ENCODE measurements at regions not wholly inside any gene's neighbourhood (a gene's known extent, or its start where the extent isn't known, plus 50 kb on each side); places are given as distances from the start of the nearest gene placed in this dataset.

- Mint-ChIP-seq H3K4me3 (no peak overlapping the region), H3K27ac (no peak overlapping the region), H3K36me3 (no peaks in the 10 kb centered on the region), H3K9me3 (no peaks in the 10 kb centered on the region), H3K4me1 (no peaks in the 10 kb centered on the region)
- DNase-seq (ENCODE audit: low spot score in 2 of 2), result no peak
- no peak for ATAC-seq
Measured at GRCh38 chr17:68812876-68813584, 142.2 kb downstream of the ABCA8 start.

DNA sequence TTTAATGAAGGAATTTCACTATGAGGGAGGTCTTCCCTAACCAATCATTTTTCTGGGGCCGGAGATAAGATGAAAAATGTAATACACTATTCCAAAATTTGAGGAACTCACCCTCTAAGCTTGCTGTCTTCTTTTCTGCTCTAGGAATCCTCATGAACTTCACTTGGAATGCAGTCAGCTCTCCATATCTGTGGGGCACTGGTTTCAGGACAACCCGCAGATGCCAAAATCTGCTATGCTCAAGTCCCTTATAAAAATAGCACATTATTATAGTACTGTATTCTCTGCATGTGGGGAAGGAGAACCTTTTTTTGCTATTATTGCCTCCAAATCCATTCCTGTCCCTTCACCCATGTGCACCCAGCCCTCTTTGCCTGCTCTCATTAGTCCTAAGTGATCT is 146.0 kb downstream of the ABCA8 start:
- DNase-seq (ENCODE audit: low spot score in 2 of 2) (no peak), ATAC-seq (no peak)
- H3K4me1 Mint-ChIP-seq, result no peaks in the 10 kb centered on the region
- no peak overlapping the region for H3K4me3 Mint-ChIP-seq
- no peak overlapping the region for H3K27ac Mint-ChIP-seq
- H3K9me3 Mint-ChIP-seq, result no peaks in the 10 kb centered on the region
- no peaks in the 10 kb centered on the region for H3K36me3 Mint-ChIP-seq

GRCh38 chr17:68807998-68808772 is 147.0 kb downstream of the ABCA8 start:
- no peaks in the 10 kb centered on the region for H3K4me1 Mint-ChIP-seq
- no peaks in the 10 kb centered on the region for H3K9me3 Mint-ChIP-seq
- DNase-seq (ENCODE audit: low spot score in 2 of 2) (no peak), ATAC-seq (no peak)
- no peak overlapping the region for H3K27ac Mint-ChIP-seq
- H3K36me3 Mint-ChIP-seq, result no peaks in the 10 kb centered on the region
- H3K4me3 Mint-ChIP-seq, result no peak overlapping the region

DNA sequence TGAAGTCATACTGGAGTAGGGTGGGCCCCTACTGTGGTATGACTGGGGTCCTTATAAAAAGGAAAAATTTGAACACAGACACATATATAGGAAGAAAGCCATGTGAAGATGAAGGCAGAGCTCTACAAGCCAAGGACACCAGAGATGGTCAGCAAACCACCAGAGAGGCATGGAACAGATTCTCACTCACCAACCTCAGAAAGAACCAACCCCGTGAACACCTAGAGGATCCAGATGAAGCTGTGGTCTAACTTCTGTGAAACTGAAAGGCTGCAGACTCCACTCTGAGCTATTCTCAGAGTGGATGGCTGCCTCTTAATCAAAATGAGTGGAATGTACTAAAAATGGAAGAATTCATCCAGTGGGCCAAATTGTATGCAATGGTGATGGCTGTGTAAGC is 149.6 kb downstream of the ABCA8 start:
- no peak for ATAC-seq
- H3K36me3 Mint-ChIP-seq, result no peaks in the 10 kb centered on the region
- no peak overlapping the region for H3K27ac Mint-ChIP-seq
- no peak overlapping the region for H3K4me3 Mint-ChIP-seq
- no peak for DNase-seq (ENCODE audit: low spot score in 2 of 2)
- H3K4me1 Mint-ChIP-seq, result no peaks in the 10 kb centered on the region
- H3K9me3 Mint-ChIP-seq, result no peaks in the 10 kb centered on the region

DNA sequence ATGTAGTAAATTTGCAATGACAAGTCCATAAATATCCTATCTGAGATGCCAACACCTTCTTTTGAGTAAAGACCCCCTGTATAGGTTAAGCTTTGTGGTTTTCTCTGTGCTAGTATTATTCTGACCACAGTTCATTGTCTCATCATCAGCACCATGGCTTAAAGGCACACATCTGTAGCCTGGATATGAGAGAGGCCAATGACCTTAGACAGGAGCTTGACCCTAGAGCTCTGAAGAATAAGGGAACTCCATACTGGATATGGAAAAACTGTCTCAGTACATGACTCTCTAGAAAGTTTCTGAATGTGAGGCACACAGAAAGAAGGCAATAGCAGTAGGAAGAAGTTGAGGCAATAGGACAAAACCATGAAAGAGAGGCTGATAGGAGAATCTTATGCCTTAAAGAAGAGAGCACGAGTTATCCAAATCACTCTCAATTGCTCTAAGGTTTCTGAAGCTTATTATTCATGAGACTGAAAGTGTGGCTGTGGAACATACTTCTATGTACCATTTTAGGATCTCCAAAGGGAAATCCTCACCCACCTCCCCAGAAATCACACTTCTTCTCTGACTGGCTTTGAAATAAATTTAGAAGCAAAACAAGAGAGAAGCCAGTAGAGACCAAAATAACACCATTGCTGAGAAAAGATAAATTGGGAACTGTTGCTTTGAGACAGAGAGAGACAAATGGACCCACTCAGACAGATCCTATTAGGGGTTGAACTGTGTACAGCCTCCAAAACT is 150.2 kb downstream of the ABCA8 start:
- no peaks in the 10 kb centered on the region for H3K9me3 Mint-ChIP-seq
- ATAC-seq (no peak), DNase-seq (ENCODE audit: low spot score in 2 of 2) (no peak)
- H3K4me1 Mint-ChIP-seq, result no peaks in the 10 kb centered on the region
- H3K27ac Mint-ChIP-seq, result no peak overlapping the region
- H3K4me3 Mint-ChIP-seq, result no peak overlapping the region
- no peaks in the 10 kb centered on the region for H3K36me3 Mint-ChIP-seq

GRCh38 chr17:68803164-68803929 is 151.8 kb downstream of the ABCA8 start:
- ATAC-seq (no peak), DNase-seq (ENCODE audit: low spot score in 2 of 2) (no peak)
- Mint-ChIP-seq H3K27ac (no peak overlapping the region), H3K4me3 (no peak overlapping the region), H3K36me3 (no peaks in the 10 kb centered on the region), H3K9me3 (no peaks in the 10 kb centered on the region), H3K4me1 (no peaks in the 10 kb centered on the region)

GRCh38 chr17:68801335-68802247 is 153.6 kb downstream of the ABCA8 start:
- no peak overlapping the region for H3K27ac Mint-ChIP-seq
- H3K4me3 Mint-ChIP-seq, result no peak overlapping the region
- H3K36me3 Mint-ChIP-seq, result no peaks in the 10 kb centered on the region
- ATAC-seq (no peak), DNase-seq (ENCODE audit: low spot score in 2 of 2) (no peak)
- no peaks in the 10 kb centered on the region for H3K9me3 Mint-ChIP-seq
- H3K4me1 Mint-ChIP-seq, result no peaks in the 10 kb centered on the region

GRCh38 chr17:68800751-68801150 is 154.4 kb downstream of the ABCA8 start:
- no peaks in the 10 kb centered on the region for H3K9me3 Mint-ChIP-seq
- ATAC-seq, result no peak
- H3K36me3 Mint-ChIP-seq, result no peaks in the 10 kb centered on the region
- no peaks in the 10 kb centered on the region for H3K4me1 Mint-ChIP-seq
- DNase-seq (ENCODE audit: low spot score in 2 of 2), result no peak
- H3K27ac Mint-ChIP-seq, result no peak overlapping the region
- H3K4me3 Mint-ChIP-seq, result no peak overlapping the region

DNA sequence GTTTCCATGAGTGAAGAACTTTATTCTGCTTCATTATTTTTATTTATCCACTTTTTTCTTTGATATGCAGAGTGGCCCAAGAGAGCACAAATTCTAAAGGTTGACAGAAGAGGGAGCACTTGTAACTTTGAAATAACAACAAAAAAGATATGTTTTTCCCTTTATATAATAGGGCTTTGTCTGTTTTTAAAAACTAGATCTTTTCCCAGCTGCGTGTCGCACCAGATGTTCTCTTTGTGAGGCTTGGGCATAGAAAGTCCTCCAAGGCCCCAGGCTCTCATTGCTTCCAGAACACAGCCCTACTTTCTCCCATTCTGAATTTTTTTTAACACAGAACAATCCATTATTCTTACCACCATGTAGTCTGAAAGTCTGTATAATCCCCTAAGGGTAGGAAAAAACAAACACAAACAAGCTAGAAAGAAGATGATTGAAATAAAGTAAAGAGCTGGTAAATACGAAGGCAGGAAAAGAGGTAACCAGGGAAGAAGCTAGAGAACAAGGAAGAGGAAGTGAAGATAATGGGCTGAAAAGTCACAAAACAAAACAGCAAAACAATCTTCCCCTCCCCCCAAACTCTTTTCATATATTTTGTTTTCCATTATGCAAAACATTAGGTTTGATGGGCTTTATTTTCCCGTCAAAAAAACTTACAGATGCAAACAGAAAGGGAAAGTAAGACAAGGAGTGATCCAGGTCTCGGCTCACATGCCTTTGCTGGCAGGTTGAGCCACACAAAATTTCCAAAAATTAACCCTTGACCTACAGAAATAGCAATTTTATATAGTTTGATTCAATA is 160.4 kb downstream of the ABCA8 start:
- no peaks in the 10 kb centered on the region for H3K36me3 Mint-ChIP-seq
- no peak overlapping the region for H3K27ac Mint-ChIP-seq
- H3K9me3 Mint-ChIP-seq, result no peaks in the 10 kb centered on the region
- no peak for DNase-seq (ENCODE audit: low spot score in 2 of 2)
- H3K4me3 Mint-ChIP-seq, result no peak overlapping the region
- no peak for ATAC-seq
- H3K4me1 Mint-ChIP-seq, result no peaks in the 10 kb centered on the region

GRCh38 chr17:68792873-68793272 is 162.3 kb downstream of the ABCA8 start:
- H3K4me1 Mint-ChIP-seq, result no peaks in the 10 kb centered on the region
- H3K4me3 Mint-ChIP-seq, result no peak overlapping the region
- no peaks in the 10 kb centered on the region for H3K36me3 Mint-ChIP-seq
- no peak overlapping the region for H3K27ac Mint-ChIP-seq
- ATAC-seq (no peak), DNase-seq (ENCODE audit: low spot score in 2 of 2) (no peak)
- H3K9me3 Mint-ChIP-seq, result no peaks in the 10 kb centered on the region

DNA sequence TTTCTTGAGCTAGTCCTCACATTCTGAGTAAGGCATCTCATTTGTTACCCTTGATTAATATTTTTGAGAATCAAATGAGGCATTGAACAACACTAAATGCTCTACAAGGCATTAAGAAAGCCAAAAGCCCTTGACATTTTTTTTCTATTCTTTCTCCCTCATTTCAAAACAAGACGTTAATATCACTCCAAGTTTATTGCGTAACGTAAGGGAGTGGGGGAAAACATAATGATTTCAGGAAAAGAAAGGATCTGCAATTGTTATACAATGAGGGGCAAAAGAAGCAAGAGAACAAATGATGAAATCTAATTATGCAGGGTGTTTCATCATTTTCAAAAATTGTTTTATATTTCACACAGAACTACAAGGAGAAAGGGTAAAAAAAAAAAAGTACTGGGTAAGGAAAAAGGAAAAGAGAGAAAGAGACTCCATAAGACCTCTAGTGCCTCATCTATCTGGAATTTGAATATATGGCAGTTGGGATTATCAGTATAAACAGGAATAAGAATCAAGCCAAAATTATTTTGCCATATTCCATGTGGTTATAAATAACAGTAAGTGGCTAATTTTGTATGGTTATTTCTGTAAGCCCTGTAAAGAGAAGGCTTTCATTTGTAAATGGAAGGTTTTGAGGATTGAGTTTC is 163.0 kb downstream of the ABCA8 start:
- ATAC-seq (no peak), DNase-seq (ENCODE audit: low spot score in 2 of 2) (no peak)
- H3K4me1 Mint-ChIP-seq, result no peaks in the 10 kb centered on the region
- no peak overlapping the region for H3K4me3 Mint-ChIP-seq
- H3K36me3 Mint-ChIP-seq, result no peaks in the 10 kb centered on the region
- no peaks in the 10 kb centered on the region for H3K9me3 Mint-ChIP-seq
- no peak overlapping the region for H3K27ac Mint-ChIP-seq

DNA sequence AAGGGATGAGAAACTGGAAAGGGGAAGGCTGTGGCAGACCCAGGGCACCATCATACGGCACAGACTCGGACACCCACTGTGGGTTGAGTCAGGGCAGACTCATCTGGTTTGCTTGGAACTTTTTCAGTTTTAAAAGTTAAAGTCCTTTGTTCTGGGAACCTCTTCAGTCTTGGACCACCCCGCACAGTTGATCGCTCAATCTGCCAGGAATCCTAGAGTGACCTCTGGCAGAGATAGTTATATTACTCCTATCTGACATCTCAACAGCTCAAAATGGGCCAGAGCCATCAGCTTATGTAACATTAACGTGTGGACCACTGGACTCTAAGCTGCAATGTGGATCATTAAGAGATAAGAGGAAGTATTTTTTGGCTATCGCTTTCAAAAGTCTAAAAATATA is 164.3 kb downstream of the ABCA8 start:
- Mint-ChIP-seq H3K36me3 (no peaks in the 10 kb centered on the region), H3K27ac (no peak overlapping the region), H3K9me3 (no peaks in the 10 kb centered on the region), H3K4me3 (no peak overlapping the region), H3K4me1 (no peaks in the 10 kb centered on the region)
- ATAC-seq (no peak), DNase-seq (ENCODE audit: low spot score in 2 of 2) (no peak)

- DNase-seq (ENCODE audit: low spot score in 2 of 2), result no peak
- ATAC-seq, result no peak
- Mint-ChIP-seq H3K4me1 (no peaks in the 10 kb centered on the region), H3K36me3 (no peaks in the 10 kb centered on the region), H3K4me3 (no peak overlapping the region), H3K9me3 (no peaks in the 10 kb centered on the region), H3K27ac (no peak overlapping the region)
Measured at GRCh38 chr17:68790492-68790891, 164.7 kb downstream of the ABCA8 start.

All from stimulated activated effector memory CD8-positive, alpha-beta T cell treated with anti-CD3 and anti-CD28 coated beads, Interleukin-12 subunit alpha, Interleukin-12 subunit beta, amount 100 ng/mL, for 72 hours (primary cell).